UCSD-AML1 (cell line): ENCODE measurements at regions not wholly inside any gene's neighbourhood (a gene's known extent, or its start where the extent isn't known, plus 50 kb on each side); places are given as distances from the start of the nearest gene placed in this dataset.
A peak's percentile ranks its signal among the peaks of the same experiment; 100 is the strongest.
"Not testable (repeated sequence)": the region's sequence is repeated elsewhere in the genome, so short reads cannot be mapped to it uniquely, and the experiment has no call there.

Experiments
- DNase-seq: peaks from one replicate; lab custom pipeline; 2025; ENCODE audit not compliant: unreplicated experiment; lab: John Stamatoyannopoulos, UW

- DNase-seq: peak; percentile 42
Observed at GRCh38 chr15:70376929-70377691, 279.4 kb upstream of the TLE3 start.

- no peak for DNase-seq
Observed at GRCh38 chr15:70376031-70376928, 278.6 kb upstream of the TLE3 start.

- no peak for DNase-seq
Observed at GRCh38 chr15:70375586-70375985, 277.9 kb upstream of the TLE3 start.

- DNase-seq: peak; percentile 58
Observed at GRCh38 chr15:70375006-70375431, 277.3 kb upstream of the TLE3 start.

- DNase-seq: no peak
Observed at GRCh38 chr15:70374096-70374495, 276.4 kb upstream of the TLE3 start.

- not testable (repeated sequence) for DNase-seq
Observed at GRCh38 chr15:70373439-70373838, 275.7 kb upstream of the TLE3 start.

- DNase-seq: not testable (repeated sequence)
Observed at GRCh38 chr15:70367913-70368705, 270.4 kb upstream of the TLE3 start.

- DNase-seq: not testable (repeated sequence)
Observed at GRCh38 chr15:70364023-70364422, 266.3 kb upstream of the TLE3 start.

GRCh38 chr15:70362886-70363285, 265.2 kb upstream of the TLE3 start:
- DNase-seq: peak; percentile 53

- no peak for DNase-seq
Observed at GRCh38 chr15:70362350-70362749, 264.6 kb upstream of the TLE3 start.

GRCh38 chr15:70361891-70362290, 264.2 kb upstream of the TLE3 start:
- DNase-seq: no peak

- DNase-seq: no peak
Observed at GRCh38 chr15:70361106-70361505, 263.4 kb upstream of the TLE3 start.

GRCh38 chr15:70358871-70359647, 261.3 kb upstream of the TLE3 start:
- DNase-seq: no peak

GRCh38 chr15:70358011-70358819, 260.5 kb upstream of the TLE3 start:
- DNase-seq: no peak

GRCh38 chr15:70357453-70357852, 259.7 kb upstream of the TLE3 start:
- DNase-seq: no peak

GRCh38 chr15:70356919-70357318, 259.2 kb upstream of the TLE3 start:
- DNase-seq: no peak

- DNase-seq: no peak
Observed at GRCh38 chr15:70356062-70356860, 258.5 kb upstream of the TLE3 start.

GRCh38 chr15:70355275-70355795, 257.6 kb upstream of the TLE3 start:
- DNase-seq: no peak
